GM04504 (cell line): ENCODE measurements at regions not wholly inside any gene's neighbourhood (a gene's known extent, or its start where the extent isn't known, plus 50 kb on each side); places are given as distances from the start of the nearest gene placed in this dataset.

Experiments used
- DNase-seq: peaks from one replicate; pipeline ENCODE4 v3.0.0-alpha.2; 2012; ENCODE audit warnings: low read depth

- DNase-seq = no peak
Observed at GRCh38 chr6:71527886-71528285, 239.3 kb downstream of the OGFRL1 start.

DNA sequence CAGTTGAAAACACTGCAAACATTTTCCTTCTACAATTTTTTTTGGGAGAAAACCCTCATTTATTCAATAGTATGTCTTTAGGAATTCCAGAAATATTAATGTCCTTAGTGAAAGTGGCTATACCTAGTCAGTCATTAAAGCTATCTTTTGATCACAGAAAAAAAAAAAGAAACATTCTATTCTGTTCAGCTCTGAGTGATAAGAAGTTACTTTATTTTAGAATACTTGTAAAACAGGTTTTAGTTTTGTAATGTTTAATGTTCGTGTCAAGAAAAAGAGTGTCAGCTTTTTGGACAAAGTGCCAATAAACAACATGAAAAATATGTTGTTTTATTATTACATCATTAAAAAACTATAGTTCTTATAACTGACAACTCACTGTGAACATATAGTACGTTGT lies 240.4 kb downstream of the OGFRL1 start:
- DNase-seq = no peak

DNA sequence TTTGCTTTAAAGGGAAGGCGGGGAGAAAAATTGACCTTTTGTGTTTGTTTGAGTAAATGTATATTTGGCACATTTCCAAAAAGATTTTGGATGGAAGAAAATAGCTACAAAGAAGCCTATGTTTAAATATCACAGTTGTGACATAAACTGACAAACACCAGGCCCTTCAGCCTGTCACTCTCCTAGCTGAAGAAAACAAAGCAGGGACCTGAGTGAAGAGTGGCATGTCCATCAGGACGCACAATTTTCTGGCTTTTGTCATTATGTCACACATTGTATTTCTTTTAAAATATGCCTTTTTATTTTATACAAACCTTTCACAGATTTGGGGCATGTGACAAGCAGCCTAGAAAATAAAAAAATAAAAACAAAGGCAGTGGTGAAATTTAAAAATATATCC lies 241.2 kb downstream of the OGFRL1 start:
- DNase-seq = no peak

DNA sequence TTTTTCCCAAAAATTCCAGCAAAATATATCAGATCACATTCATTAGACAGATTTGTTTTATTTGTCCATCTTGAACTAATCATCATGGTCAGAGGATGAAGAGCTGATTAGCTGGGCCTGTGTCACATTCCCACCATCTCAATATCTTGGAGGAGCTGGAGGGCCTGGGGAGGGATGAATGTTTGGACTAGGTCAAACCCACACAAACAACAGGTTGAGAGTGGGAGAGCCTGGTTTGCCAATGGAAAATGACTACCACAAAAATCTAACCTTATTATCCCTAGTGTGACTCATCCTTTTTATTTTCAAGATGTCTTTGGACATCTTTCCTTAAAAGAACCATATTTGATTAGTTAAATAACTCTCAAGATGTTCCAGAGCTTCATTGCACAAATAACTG lies 242.4 kb downstream of the OGFRL1 start:
- DNase-seq = peak; percentile 18

GRCh38 chr6:71531841-71532240 lies 243.2 kb downstream of the OGFRL1 start:
- DNase-seq = no peak

- no peak for DNase-seq
Observed at GRCh38 chr6:71533939-71534379, 245.3 kb downstream of the OGFRL1 start.

DNA sequence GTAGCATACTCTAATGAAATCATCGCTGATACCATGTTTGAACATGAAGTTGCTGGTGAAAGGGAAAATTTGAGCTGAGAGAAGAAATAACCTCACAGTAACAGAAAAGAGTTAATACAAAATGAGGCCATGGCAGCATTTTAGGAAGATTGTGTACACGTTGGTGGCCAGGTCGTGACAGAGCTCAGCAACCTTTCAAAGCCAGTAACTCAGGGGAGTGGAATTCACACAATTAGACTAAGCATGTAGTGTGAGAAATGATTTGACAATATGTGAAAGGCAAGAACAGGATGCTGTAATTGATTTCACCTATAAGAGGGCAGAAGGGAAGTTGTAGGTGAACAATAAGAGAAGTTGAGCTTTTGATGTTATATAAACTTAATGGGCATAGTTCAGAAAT lies 246.3 kb downstream of the OGFRL1 start:
- DNase-seq = no peak

DNA sequence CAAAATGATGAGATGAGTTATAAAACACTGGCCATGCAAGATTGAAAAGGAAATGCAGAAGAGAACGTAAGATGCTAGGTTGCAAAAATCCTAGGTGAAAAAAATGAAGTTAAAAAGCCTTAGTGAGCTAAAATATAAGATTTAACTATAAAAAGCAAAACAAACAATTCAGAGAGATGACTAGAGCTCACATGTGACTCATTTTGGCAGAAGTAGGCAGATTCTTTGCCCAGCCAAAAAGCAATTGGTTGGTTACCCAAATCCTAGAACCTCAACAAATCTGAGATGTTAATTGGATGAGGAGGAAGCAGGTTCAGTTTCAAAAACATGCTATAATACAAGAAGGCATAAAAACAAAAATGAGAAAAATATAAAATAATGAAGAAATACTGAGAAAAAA lies 249.1 kb downstream of the OGFRL1 start:
- no peak for DNase-seq

GRCh38 chr6:71544028-71544427 lies 255.4 kb downstream of the OGFRL1 start:
- no peak for DNase-seq

DNA sequence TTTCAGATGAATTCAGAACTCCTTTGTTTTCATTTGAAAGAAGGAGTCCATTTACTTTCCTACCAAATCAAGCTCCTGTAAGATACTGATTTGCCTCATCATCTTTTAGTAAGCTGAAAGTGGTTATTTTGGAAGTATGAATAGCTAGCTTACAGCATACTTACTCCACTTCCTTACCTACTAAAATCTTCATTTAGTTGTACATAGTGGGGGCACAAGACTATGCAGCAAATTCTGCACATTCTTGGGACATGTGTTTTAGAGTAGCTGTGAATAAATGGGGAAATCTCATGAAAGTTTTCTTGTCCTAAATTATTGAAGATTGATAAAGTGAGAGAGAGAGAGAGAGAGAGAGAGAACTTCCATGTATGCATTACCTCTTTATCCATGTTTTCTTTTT lies 256.3 kb downstream of the OGFRL1 start:
- no peak for DNase-seq

- no peak for DNase-seq
Observed at GRCh38 chr6:71545905-71546304, 257.3 kb downstream of the OGFRL1 start.

DNA sequence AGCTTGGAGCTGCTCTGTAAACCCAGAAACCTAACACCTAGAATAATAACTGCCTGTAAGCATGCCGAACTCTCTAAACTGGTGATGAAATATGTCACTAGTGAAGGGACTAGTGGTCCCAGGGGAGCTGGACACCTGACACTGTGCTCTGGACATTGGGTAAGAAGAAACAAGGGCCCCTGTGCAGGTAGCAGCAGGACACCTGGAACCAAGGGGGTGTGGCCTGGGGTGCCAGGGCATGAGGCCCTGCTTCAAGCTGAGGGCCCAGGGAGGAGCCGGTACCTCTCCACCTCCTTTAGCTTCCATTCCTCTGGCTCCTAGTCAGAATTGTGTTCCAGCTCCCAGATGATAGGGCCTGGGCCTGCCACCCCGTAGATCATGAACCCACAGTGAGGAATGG lies 263.2 kb downstream of the OGFRL1 start:
- no peak for DNase-seq

- no peak for DNase-seq
Observed at GRCh38 chr6:71556141-71556540, 267.5 kb downstream of the OGFRL1 start.

DNA sequence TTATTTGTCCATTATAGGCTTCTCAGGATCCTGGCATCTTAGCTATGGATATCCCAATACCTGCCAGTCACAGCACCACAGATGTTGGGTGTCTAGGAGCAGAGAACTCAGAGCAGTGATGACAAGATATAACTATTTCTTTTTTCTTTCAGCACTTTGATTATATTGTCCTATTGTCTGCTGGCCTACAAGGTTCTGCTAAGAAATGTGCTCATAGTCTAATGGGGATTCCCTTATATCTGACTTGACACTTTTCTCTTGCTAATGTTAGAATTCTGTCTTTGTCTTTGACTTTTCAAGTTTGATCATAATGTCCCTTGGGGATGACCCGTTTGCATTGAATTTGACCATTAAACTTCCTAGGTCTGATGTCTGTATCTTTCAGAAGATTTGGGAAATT lies 270.4 kb downstream of the OGFRL1 start:
- DNase-seq = no peak

GRCh38 chr6:71567562-71567961 lies 279.0 kb downstream of the OGFRL1 start:
- DNase-seq = no peak

GRCh38 chr6:71577766-71578165 lies 289.2 kb downstream of the OGFRL1 start:
- no peak for DNase-seq

DNA sequence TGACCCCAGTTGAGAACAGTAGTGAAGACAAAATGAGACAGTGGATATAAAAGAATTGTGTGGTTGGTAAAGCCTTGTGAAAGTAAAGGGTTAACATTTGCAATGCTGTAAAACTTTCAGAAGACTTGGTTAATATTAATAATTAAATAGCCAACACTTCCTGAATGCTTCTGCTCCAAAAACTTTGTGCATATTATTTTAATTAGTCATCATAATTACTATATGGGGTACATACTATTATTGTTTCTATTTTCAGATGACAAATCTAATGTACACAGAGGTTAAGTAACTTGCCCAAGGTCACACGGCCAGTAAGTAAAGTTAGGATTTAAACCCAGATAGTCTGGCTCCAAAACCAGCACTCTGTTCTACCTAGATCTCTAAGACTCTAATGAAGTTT lies 291.3 kb downstream of the OGFRL1 start:
- DNase-seq = no peak

DNA sequence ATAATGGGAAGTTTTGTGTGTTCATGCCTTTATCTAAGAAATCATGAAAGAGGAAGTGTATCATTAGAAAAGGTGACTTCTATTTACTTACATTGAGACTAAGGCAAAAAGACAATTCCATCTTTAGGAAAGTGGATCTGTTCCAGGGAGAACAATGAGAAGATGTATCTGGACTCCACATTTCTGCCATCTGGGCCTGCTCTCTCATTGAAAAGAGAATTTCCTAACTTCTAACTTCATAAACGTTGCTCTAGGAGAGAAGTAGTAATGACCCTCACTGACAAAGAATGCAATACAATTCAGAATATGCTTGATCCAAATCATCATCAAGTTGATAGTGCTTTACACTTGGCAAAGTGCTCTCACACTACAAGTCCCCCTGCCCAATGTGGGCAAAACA lies 294.2 kb downstream of the OGFRL1 start:
- DNase-seq = no peak

GRCh38 chr6:71584712-71585436 lies 296.3 kb downstream of the OGFRL1 start:
- DNase-seq = no peak

- no peak for DNase-seq
Observed at GRCh38 chr6:71585472-71585871, 296.9 kb downstream of the OGFRL1 start.

DNA sequence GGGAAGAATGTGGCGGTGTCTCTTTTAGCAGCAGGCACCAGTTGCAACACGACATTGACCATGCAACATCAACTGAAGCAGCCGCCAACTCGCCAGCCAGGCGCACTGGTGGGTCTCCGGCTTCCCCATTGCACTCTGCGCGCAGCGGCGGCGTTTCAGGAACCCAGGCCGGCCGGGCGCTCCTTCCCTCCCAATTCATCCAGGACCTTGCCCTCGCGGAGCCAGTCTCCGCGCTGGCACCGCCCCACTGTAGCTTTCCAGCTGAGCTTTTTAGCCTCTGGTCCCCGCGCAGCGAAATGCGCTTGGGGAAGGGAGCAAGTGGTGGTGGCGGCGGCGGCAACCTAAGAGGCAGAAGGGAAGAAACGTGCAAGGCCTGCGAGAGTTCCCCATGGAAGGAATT lies 297.9 kb upstream of the RIMS1 start:
- no peak for DNase-seq

DNA sequence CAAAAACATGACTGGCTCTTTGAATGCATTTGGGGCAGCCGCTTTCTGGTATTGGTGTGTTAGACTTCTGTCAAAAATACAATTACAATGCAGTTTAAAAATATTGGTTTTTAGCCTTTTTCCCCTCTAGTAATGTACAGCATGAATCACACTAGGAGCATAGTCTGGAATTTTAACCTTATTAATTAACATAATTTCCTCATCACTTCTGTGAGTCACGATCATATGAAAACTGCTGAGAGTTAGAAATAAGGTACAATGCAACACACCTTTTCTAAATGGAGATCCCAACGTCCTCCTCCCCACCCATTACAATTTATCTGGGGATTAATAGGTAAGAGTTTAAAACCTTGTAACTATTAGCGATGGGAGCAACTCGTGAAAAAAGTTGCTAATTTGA lies 297.1 kb upstream of the RIMS1 start:
- DNase-seq = no peak

DNA sequence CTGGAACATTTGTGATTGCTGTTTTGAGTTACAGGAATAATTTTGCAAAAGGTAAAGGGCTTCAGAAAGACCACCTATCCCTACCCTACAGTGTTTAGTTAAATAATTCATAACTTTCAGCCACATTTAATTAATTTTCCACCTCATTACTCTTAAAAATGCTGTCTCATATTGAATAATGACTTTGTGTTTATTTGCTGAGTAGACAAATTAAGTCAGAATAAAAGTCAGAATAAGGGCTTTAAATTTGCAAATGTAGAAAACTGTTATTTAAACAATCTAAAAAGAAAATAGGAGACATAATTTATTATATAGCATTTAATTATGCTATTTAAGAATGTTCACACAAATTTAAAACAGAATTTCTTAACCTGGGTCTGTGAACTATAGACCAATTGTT lies 293.7 kb upstream of the RIMS1 start:
- no peak for DNase-seq

GRCh38 chr6:71599359-71599758 lies 287.0 kb upstream of the RIMS1 start:
- no peak for DNase-seq
